HG03558 (cell line): ENCODE measurements at regions not wholly inside any gene's neighbourhood (a gene's known extent, or its start where the extent isn't known, plus 50 kb on each side); places are given as distances from the start of the nearest gene placed in this dataset.

ENCODE experiments used
- ATAC-seq: cut with Tn5 transposase; IDR thresholded peaks from one replicate; pipeline ENCODE4 v1.9.1; 2021; ENCODE audit warnings: moderate number of reproducible peaks; ENCODE audit not compliant: unreplicated experiment; ENCODE audit errors: extremely low read depth

GRCh38 chr5:71976449-71976848 is 130.8 kb upstream of the MAP1B start:
- no peak for ATAC-seq

GRCh38 chr5:71977311-71977710 is 130.0 kb upstream of the MAP1B start:
- no peak for ATAC-seq

GRCh38 chr5:71978216-71978615 is 129.1 kb upstream of the MAP1B start:
- ATAC-seq = no peak

DNA sequence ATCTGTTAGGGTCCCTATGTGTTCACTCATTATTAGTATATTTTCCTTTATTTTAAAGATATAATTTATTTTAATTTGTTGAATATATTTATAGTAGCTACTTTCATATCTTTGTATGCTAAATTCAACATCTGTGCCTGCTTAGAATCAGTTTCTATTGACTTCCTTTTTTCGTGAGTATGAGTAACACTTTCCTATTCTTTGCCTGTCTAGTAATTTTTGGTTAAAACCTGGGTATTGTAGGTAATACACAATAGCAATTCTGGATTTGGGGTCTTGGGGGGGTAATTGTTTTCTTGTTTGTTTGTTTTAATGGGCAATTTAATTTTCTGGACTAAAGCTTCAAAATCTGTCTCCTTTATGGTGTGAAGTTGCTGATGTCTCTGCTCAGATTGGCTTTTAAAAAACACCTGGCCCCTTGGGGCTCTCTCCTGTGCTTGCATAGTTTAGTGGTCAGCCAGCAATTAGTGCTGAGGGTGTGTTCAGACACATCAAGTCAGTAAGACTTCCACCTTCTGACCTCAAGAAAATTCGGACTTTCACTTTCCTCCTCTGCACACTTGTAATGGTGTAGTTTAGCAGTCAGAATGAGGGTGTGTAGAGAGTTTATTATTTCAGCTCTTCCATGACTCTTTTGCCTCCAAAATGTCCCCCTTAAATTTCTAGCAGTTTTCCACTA is 124.4 kb upstream of the MAP1B start:
- ATAC-seq = no peak

GRCh38 chr5:71986101-71986500 is 121.2 kb upstream of the MAP1B start:
- no peak for ATAC-seq

- no peak for ATAC-seq
These were observed 118.5 kb upstream of the MAP1B start for GRCh38 chr5:71988808-71989207.

GRCh38 chr5:71993600-71993999 is 113.7 kb upstream of the MAP1B start:
- no peak for ATAC-seq

DNA sequence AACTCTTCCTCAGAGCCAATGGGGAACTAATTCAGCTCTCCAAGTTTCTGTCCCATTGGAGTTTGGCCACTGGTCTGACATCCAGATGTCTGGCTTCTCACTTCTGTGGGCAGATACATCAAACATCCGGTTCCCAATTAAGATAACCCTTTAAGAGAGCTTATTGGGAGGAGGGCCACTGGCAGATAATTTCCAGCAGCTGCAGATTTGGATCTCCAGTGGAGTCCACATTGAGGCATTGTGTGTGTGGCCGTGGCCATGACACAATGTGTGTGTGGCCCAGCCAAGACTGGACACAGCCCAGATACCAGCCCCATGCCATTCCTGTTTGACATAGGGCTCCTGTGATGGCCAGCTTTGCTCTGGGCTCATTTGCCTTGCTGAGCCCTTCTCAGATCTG is 110.5 kb upstream of the MAP1B start:
- ATAC-seq = no peak

DNA sequence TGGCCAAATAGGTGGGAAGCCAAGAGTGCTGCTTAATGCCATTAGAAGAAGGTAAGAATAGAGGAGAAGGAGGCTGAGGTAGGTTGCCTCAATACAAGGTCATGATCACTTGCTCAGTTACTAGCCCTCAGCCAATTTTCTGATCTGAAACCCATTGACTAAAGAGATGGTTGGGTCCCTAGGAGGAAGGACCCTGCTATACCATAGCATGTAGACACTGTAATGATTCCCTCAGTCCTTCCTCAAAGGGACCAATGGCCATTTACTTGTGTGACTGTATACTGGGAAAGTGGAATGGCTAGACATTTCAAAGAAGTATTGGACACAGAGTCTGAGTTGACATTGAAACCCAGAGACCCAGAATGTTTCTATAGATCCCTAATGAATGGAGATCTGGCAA is 108.5 kb upstream of the MAP1B start:
- no peak for ATAC-seq

DNA sequence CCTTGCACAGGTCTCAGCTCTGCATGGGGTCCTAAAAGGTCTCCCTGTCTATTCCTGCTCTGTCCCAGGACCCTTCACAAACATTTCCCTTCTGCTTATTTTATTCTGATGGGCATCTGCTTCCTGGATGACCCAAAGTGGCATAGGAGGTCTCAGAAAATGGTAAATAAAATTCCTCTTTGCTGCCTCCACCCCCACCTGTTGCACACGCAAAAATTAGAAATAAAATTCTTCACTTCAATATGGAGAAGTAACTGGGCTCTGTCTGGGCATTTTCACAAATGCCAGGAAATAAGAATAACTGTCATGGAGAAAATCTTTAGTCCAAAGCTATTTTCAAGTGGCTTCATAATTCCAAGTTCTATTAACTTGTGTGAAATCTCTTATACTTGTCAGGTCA is 106.6 kb upstream of the MAP1B start:
- ATAC-seq = no peak

GRCh38 chr5:72005671-72006070 is 101.6 kb upstream of the MAP1B start:
- ATAC-seq = no peak

- ATAC-seq = no peak
These were observed 100.9 kb upstream of the MAP1B start for GRCh38 chr5:72006361-72006760.

DNA sequence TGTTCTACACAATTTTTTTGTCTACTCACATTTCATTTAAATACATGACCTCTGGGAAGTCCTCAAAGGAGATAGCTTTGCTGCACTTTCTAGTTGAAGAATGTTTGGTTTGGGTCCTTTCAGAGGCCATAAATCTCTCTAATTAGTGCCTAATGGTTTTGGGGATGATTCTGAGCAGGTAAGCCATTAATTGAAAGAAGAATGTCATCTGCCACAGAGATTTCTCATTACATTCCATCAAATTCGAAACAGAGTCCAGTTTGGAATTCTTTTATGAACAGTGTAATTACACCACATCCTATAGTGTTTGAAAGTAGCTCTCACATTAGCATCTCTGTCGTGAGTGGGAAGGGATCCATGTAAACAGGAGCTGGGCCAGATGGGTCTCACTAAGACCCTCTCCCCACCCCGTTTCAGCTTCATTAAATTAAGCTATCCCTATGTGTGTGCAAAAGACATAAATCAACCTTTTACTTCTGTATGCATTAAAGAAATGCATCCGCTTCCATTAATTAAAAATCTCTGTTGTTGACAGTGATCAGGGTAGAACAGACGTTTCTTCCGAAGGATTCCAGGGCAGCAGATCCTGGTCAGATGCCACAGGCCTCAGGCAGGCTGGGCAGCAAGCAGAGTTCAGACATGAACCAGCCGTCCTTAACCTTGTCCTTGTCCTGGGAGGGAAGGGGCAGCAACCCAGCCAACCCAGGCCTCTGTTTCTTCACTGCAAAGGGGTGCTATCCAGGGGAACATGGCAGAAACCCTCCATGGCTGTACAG is 99.8 kb upstream of the MAP1B start:
- ATAC-seq = no peak

GRCh38 chr5:72009280-72009679 is 98.0 kb upstream of the MAP1B start:
- ATAC-seq = no peak

DNA sequence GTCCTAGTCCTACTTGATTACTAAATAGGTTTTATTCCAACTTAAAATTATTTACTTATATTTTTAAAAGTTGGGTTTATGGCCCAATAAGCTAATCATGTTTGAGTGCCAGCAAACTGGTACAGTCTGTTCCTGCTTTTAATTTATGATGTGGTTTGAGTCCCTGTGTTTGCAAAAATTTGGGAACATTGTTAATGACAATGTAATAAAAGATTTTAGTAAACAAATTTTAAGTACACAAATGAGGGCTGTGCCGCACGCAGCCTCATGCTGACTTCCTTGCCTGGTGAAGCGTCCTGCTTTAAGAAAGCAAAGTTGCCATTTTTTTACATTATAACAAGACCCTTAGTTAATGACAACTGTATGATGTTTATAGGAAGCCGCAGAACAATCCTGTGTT is 96.8 kb upstream of the MAP1B start:
- no peak for ATAC-seq

DNA sequence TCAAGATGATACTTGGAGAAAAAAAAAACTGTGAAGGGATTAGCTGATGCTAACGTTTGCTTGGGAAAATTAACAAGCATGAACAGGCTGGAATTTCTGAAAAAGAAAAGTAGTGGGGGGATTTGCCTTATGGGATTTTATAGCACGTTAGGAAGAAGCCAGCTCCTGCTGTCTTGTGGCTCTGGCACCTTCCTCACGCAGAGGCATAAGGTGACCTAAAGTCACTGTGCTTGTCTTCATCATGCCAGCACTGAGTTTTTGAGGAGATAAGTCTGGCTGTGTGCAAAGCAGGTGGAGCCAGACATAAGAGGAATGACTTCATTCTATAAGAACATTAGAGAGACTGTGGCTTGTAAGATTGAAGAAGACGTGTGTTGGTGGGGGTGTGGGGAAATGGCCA is 94.4 kb upstream of the MAP1B start:
- ATAC-seq = no peak

- no peak for ATAC-seq
These were observed 93.3 kb upstream of the MAP1B start for GRCh38 chr5:72013766-72014624.

DNA sequence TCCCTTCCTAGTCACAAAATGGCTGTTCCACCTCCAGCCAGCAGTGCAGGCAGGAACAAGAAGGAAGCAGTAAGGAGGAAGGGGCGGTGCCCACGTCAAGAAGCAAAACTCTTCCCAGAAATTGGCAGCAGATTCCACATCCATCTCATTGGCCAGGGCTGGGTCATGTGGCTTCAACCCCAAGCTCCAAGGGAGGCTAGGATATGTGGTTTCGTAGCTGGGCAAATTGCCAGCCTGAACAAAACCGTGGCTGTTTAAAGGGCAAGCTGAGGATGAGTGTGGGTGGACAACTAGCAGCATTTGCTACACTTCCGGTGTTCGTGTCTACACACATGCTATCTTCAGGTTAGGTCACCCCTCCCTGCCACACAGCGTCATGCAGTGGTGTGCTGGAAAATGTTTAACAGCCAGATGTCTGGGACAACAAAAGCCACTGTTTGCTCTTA is 92.1 kb upstream of the MAP1B start:
- no peak for ATAC-seq

DNA sequence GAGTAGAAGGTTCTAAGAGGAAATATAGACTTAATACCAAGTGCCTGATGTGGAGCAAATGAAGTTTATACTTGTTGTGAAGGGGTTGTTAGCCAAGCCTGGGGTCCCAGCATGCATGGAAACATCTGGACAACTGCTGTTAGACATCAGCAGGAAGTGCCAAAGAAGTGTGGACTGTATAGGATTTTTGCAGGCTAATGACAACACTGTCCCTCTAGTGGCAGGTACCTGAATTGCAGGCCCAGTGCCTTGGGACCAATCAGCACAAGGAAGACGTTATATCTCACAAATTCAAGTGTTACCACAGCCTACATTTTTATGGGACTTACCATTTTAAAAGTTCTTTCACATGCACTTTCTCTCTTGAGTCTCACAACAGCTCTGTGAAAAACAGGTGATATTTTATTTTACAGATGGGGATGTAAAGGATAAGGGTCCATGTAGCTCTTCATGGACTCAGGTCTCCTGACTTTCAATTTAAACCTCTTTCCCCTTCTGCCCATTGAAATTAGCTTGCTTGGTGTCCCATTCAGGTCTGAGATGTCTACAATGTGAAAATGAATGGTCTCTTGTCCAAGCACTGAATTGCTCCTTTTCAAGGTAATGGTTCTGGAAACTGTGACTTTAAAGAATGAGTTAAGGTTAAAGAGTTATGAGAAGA is 89.0 kb upstream of the MAP1B start:
- no peak for ATAC-seq

DNA sequence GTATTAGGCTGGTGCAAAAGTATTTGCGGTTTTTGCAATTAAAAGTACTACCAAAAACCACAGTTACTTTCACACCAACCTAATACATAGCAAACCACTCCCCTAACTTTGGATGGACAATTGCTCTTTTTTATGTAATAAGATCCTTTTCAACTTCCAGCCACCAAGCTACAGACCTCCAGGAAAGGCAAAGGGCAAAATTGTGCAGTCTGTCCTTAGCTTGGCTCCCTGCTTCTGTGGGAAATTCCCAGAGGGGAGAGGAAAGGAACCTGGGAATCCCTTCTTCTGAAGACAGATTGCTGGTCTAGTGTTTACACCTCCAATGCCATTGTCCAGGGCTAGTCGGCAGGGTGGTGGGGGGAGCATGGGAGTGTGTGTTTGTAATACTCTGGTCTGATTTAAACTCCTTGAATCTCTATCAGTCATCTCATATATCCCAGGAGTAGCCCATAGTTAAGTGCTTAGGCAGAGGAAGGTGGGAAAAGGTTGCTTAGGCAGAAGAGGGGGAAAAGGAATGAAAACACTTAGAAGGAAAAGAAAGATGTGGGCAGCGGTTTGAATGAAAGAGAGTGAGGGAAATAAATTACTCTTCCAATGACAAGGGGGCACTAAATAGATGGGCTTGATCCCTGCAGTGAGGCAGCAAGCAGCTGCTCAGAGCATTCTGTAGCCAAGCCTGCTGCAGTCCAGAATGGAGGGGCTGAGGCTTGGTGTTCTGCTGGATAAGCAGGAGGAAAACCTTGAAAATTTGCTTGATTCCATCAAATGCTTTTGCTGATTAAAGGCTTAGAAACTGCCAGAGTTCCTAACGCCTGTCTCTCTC is 86.9 kb upstream of the MAP1B start:
- no peak for ATAC-seq
